ENCODE measurements at regions not wholly inside any gene's neighbourhood (a gene's known extent, or its start where the extent isn't known, plus 50 kb on each side); places are given as distances from the start of the nearest gene placed in this dataset.

- H3K27me3 Mint-ChIP-seq, result peaks cover 5% of the 10 kb centered on the region
- H3K36me3 Mint-ChIP-seq, result no peaks in the 10 kb centered on the region
- H3K4me3 Mint-ChIP-seq, result no peak overlapping the region
- no peaks in the 10 kb centered on the region for H3K4me1 Mint-ChIP-seq (ENCODE audit: low read depth)
- H3K9me3 Mint-ChIP-seq (ENCODE audit: low read depth), result no peaks in the 10 kb centered on the region
- H3K27ac Mint-ChIP-seq, result no peak overlapping the region
Measured at GRCh38 chr6:98560418-98560817, 274.0 kb upstream of the POU3F2 start.

- no peaks in the 10 kb centered on the region for H3K9me3 Mint-ChIP-seq (ENCODE audit: low read depth)
- no peaks in the 10 kb centered on the region for H3K36me3 Mint-ChIP-seq
- no peak overlapping the region for H3K27ac Mint-ChIP-seq
- no peaks in the 10 kb centered on the region for H3K4me1 Mint-ChIP-seq (ENCODE audit: low read depth)
- peaks cover 5% of the 10 kb centered on the region for H3K27me3 Mint-ChIP-seq
- no peak overlapping the region for H3K4me3 Mint-ChIP-seq
Measured at GRCh38 chr6:98560841-98561240, 273.5 kb upstream of the POU3F2 start.

GRCh38 chr6:98566126-98566525, 268.2 kb upstream of the POU3F2 start:
- no peak overlapping the region for H3K4me3 Mint-ChIP-seq
- H3K4me1 Mint-ChIP-seq (ENCODE audit: low read depth), result no peaks in the 10 kb centered on the region
- peaks cover 2% of the 10 kb centered on the region for H3K27me3 Mint-ChIP-seq
- no peaks in the 10 kb centered on the region for H3K36me3 Mint-ChIP-seq
- H3K27ac Mint-ChIP-seq, result no peak overlapping the region
- H3K9me3 Mint-ChIP-seq (ENCODE audit: low read depth), result no peaks in the 10 kb centered on the region

- H3K9me3 Mint-ChIP-seq (ENCODE audit: low read depth), result no peaks in the 10 kb centered on the region
- no peaks in the 10 kb centered on the region for H3K36me3 Mint-ChIP-seq
- H3K27me3 Mint-ChIP-seq, result peaks cover 2% of the 10 kb centered on the region
- H3K4me3 Mint-ChIP-seq, result no peak overlapping the region
- H3K4me1 Mint-ChIP-seq (ENCODE audit: low read depth), result no peaks in the 10 kb centered on the region
- H3K27ac Mint-ChIP-seq, result no peak overlapping the region
Measured at GRCh38 chr6:98572579-98572978, 261.8 kb upstream of the POU3F2 start.

- Mint-ChIP-seq H3K27ac (no peak overlapping the region), H3K36me3 (no peaks in the 10 kb centered on the region), H3K27me3 (peaks cover 2% of the 10 kb centered on the region), H3K9me3 (ENCODE audit: low read depth) (no peaks in the 10 kb centered on the region), H3K4me3 (no peak overlapping the region), H3K4me1 (ENCODE audit: low read depth) (no peaks in the 10 kb centered on the region)
Measured at GRCh38 chr6:98574984-98575383, 259.4 kb upstream of the POU3F2 start.

GRCh38 chr6:98576791-98577190, 257.6 kb upstream of the POU3F2 start:
- Mint-ChIP-seq H3K36me3 (no peaks in the 10 kb centered on the region), H3K27ac (no peak overlapping the region), H3K4me1 (ENCODE audit: low read depth) (no peaks in the 10 kb centered on the region), H3K4me3 (no peak overlapping the region), H3K9me3 (ENCODE audit: low read depth) (no peaks in the 10 kb centered on the region), H3K27me3 (no peaks in the 10 kb centered on the region)

- Mint-ChIP-seq H3K4me3 (no peak overlapping the region), H3K36me3 (no peaks in the 10 kb centered on the region), H3K27ac (no peak overlapping the region), H3K4me1 (ENCODE audit: low read depth) (no peaks in the 10 kb centered on the region), H3K27me3 (no peaks in the 10 kb centered on the region), H3K9me3 (ENCODE audit: low read depth) (no peaks in the 10 kb centered on the region)
Measured at GRCh38 chr6:98578016-98578415, 256.4 kb upstream of the POU3F2 start.

- Mint-ChIP-seq H3K27me3 (no peaks in the 10 kb centered on the region), H3K9me3 (ENCODE audit: low read depth) (no peaks in the 10 kb centered on the region), H3K4me3 (no peak overlapping the region), H3K4me1 (ENCODE audit: low read depth) (no peaks in the 10 kb centered on the region), H3K36me3 (no peaks in the 10 kb centered on the region), H3K27ac (no peak overlapping the region)
Measured at GRCh38 chr6:98579079-98579478, 255.3 kb upstream of the POU3F2 start.

- H3K4me3 Mint-ChIP-seq, result no peak overlapping the region
- no peaks in the 10 kb centered on the region for H3K36me3 Mint-ChIP-seq
- no peaks in the 10 kb centered on the region for H3K4me1 Mint-ChIP-seq (ENCODE audit: low read depth)
- H3K9me3 Mint-ChIP-seq (ENCODE audit: low read depth), result no peaks in the 10 kb centered on the region
- H3K27ac Mint-ChIP-seq, result no peak overlapping the region
- H3K27me3 Mint-ChIP-seq, result peaks cover 2% of the 10 kb centered on the region
Measured at GRCh38 chr6:98579941-98580340, 254.4 kb upstream of the POU3F2 start.

GRCh38 chr6:98581705-98582104, 252.7 kb upstream of the POU3F2 start:
- Mint-ChIP-seq H3K27me3 (peaks cover 2% of the 10 kb centered on the region), H3K36me3 (no peaks in the 10 kb centered on the region), H3K4me1 (ENCODE audit: low read depth) (no peaks in the 10 kb centered on the region), H3K27ac (no peak overlapping the region), H3K9me3 (ENCODE audit: low read depth) (no peaks in the 10 kb centered on the region), H3K4me3 (no peak overlapping the region)

- H3K9me3 Mint-ChIP-seq (ENCODE audit: low read depth), result no peaks in the 10 kb centered on the region
- no peak overlapping the region for H3K4me3 Mint-ChIP-seq
- no peaks in the 10 kb centered on the region for H3K4me1 Mint-ChIP-seq (ENCODE audit: low read depth)
- no peaks in the 10 kb centered on the region for H3K36me3 Mint-ChIP-seq
- peaks cover 5% of the 10 kb centered on the region for H3K27me3 Mint-ChIP-seq
- no peak overlapping the region for H3K27ac Mint-ChIP-seq
Measured at GRCh38 chr6:98583506-98583905, 250.9 kb upstream of the POU3F2 start.

- H3K4me1 Mint-ChIP-seq (ENCODE audit: low read depth), result no peaks in the 10 kb centered on the region
- H3K27ac Mint-ChIP-seq, result no peak overlapping the region
- peaks cover 6% of the 10 kb centered on the region for H3K27me3 Mint-ChIP-seq
- H3K9me3 Mint-ChIP-seq (ENCODE audit: low read depth), result no peaks in the 10 kb centered on the region
- H3K36me3 Mint-ChIP-seq, result no peaks in the 10 kb centered on the region
- no peak overlapping the region for H3K4me3 Mint-ChIP-seq
Measured at GRCh38 chr6:98586163-98586562, 248.2 kb upstream of the POU3F2 start.

GRCh38 chr6:98587555-98587954, 246.8 kb upstream of the POU3F2 start:
- Mint-ChIP-seq H3K4me3 (no peak overlapping the region), H3K4me1 (ENCODE audit: low read depth) (no peaks in the 10 kb centered on the region), H3K9me3 (ENCODE audit: low read depth) (no peaks in the 10 kb centered on the region), H3K27ac (no peak overlapping the region), H3K27me3 (peaks cover 6% of the 10 kb centered on the region), H3K36me3 (no peaks in the 10 kb centered on the region)

GRCh38 chr6:98589536-98589935, 244.8 kb upstream of the POU3F2 start:
- Mint-ChIP-seq H3K27ac (no peak overlapping the region), H3K4me1 (ENCODE audit: low read depth) (no peaks in the 10 kb centered on the region), H3K4me3 (no peak overlapping the region), H3K36me3 (no peaks in the 10 kb centered on the region), H3K9me3 (ENCODE audit: low read depth) (no peaks in the 10 kb centered on the region), H3K27me3 (peaks cover 4% of the 10 kb centered on the region)

- H3K27ac Mint-ChIP-seq, result no peak overlapping the region
- no peak overlapping the region for H3K4me3 Mint-ChIP-seq
- no peaks in the 10 kb centered on the region for H3K36me3 Mint-ChIP-seq
Measured at GRCh38 chr6:98590136-98590681, 244.2 kb upstream of the POU3F2 start.

GRCh38 chr6:98590997-98591396, 243.4 kb upstream of the POU3F2 start:
- H3K9me3 Mint-ChIP-seq (ENCODE audit: low read depth), result no peaks in the 10 kb centered on the region
- no peak overlapping the region for H3K4me3 Mint-ChIP-seq
- H3K27me3 Mint-ChIP-seq, result peaks cover 4% of the 10 kb centered on the region
- H3K4me1 Mint-ChIP-seq (ENCODE audit: low read depth), result no peaks in the 10 kb centered on the region
- H3K36me3 Mint-ChIP-seq, result no peaks in the 10 kb centered on the region
- H3K27ac Mint-ChIP-seq, result no peak overlapping the region

More at GRCh38 chr6:98590136-98590681, 244.2 kb upstream of the POU3F2 start:
- Mint-ChIP-seq H3K4me1 (ENCODE audit: low read depth) (no peaks in the 10 kb centered on the region), H3K9me3 (ENCODE audit: low read depth) (no peaks in the 10 kb centered on the region), H3K27me3 (peaks cover 4% of the 10 kb centered on the region)

Measured in activated naive CD8-positive, alpha-beta T cell (primary cell).